NCI-H2196 (cell line): ENCODE measurements at regions not wholly inside any gene's neighbourhood (a gene's known extent, or its start where the extent isn't known, plus 50 kb on each side); places are given as distances from the start of the nearest gene placed in this dataset.

Experiments
- DNase-seq: peaks from one replicate; lab custom pipeline; 2025; ENCODE audit not compliant: unreplicated experiment; lab: John Stamatoyannopoulos, UW

GRCh38 chr1:65486613-65487012 lies 66.1 kb downstream of the LEPR start:
- DNase-seq, result no peak

- DNase-seq, result no peak
These were observed 69.0 kb downstream of the LEPR start for GRCh38 chr1:65489481-65489880.

GRCh38 chr1:65490231-65491009 lies 70.0 kb downstream of the LEPR start:
- DNase-seq, result no peak

GRCh38 chr1:65491472-65491871 lies 71.0 kb downstream of the LEPR start:
- no peak for DNase-seq

- DNase-seq, result no peak
These were observed 73.3 kb downstream of the LEPR start for GRCh38 chr1:65493802-65494201.

GRCh38 chr1:65494671-65495070 lies 74.2 kb downstream of the LEPR start:
- DNase-seq, result no peak

- no peak for DNase-seq
These were observed 74.7 kb downstream of the LEPR start for GRCh38 chr1:65495137-65495536.

GRCh38 chr1:65497256-65497830 lies 76.9 kb downstream of the LEPR start:
- DNase-seq, result no peak

GRCh38 chr1:65503427-65503826 lies 83.0 kb downstream of the LEPR start:
- DNase-seq, result no peak

GRCh38 chr1:65504263-65504662 lies 83.8 kb downstream of the LEPR start:
- DNase-seq, result no peak

- no peak for DNase-seq
These were observed 85.3 kb downstream of the LEPR start for GRCh38 chr1:65505547-65506300.

- DNase-seq, result no peak
These were observed 87.6 kb downstream of the LEPR start for GRCh38 chr1:65508051-65508450.

GRCh38 chr1:65509912-65510680 lies 89.6 kb downstream of the LEPR start:
- DNase-seq, result no peak

GRCh38 chr1:65510961-65511360 lies 90.5 kb downstream of the LEPR start:
- no peak for DNase-seq

GRCh38 chr1:65512383-65512782 lies 91.9 kb downstream of the LEPR start:
- DNase-seq, result no peak

- DNase-seq, result no peak
These were observed 92.7 kb downstream of the LEPR start for GRCh38 chr1:65512967-65513780.

GRCh38 chr1:65514041-65514440 lies 93.6 kb downstream of the LEPR start:
- no peak for DNase-seq

GRCh38 chr1:65524931-65525265 lies 104.4 kb downstream of the LEPR start:
- DNase-seq, result no peak

GRCh38 chr1:65525266-65526048 lies 105.0 kb downstream of the LEPR start:
- no peak for DNase-seq

GRCh38 chr1:65526049-65526556 lies 105.6 kb downstream of the LEPR start:
- no peak for DNase-seq
